NCI-H2171 treated with DMSO at 0.1 percent for 48 hours (cell line): ENCODE measurements at regions not wholly inside any gene's neighbourhood (a gene's known extent, or its start where the extent isn't known, plus 50 kb on each side); places are given as distances from the start of the nearest gene placed in this dataset.
A peak's percentile ranks its signal among the peaks of the same experiment; 100 is the strongest.

Experiments
- DNase-seq: peaks from one replicate; lab custom pipeline; 2025; lab: John Stamatoyannopoulos, UW

DNA sequence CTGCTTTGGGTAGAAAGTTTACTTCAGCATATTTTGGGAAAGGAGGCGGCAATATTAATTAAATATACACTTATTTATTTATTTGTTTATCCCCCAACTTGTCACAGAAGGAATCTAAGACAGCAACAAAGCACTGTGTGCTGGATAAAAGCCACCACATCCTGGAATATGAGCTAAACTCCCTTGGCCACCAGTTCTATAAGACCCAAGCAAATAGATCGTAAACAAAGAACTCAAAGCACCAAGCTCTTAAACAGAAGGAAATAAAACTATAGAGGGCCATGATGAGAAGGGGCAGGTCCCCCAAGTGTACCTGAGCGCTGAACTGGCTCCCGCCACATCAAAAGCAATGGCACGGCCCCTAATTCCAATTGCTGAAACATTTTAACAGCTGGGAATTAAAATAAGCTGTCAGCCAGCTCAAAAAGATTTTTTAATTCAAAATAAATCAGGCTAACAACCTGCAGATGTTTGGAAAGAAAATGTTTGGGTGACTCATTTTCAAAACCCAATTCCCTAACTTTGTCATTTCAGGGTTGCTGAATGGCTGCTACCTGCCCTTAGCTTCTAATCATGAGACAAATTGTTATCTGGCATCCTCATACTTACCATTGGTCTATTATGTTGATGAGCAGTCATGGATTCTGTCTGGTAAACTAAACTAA is 127.1 kb downstream of the SLC30A10 start:
- no peak for DNase-seq

DNA sequence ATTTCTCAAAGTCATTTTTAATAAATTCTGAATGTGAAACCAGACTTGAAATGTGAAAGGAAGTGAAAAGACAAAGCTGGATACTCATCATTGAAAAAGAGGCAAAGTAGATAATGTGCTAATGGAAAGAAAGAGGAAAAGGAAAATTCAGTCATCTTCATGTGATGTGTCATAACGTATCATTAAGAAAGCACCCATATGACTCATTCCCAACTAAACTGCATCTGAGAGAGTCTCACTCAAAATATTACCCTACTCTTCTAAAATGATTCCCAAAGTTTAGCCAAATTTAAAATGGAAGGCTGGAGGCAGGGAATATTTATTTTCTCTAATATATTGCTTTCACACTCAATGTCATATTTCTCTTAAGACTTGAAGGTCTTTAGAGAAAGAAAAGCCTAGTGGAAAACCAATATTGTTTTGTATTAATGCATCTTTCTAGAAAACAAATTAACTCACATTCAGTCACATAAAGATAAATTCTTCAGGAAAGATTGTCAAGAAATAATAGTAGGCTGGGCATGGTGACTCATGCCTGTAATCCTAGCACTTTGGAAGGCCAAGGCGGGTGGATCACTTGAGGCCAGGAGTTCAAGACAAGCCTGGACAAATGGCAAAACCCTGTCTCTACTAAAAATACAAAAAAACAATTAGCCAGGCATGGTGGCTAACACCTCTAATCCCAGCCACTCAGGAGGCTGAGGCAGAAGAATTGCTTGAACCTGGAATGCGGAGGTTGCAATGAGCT is 129.9 kb downstream of the SLC30A10 start:
- no peak for DNase-seq

DNA sequence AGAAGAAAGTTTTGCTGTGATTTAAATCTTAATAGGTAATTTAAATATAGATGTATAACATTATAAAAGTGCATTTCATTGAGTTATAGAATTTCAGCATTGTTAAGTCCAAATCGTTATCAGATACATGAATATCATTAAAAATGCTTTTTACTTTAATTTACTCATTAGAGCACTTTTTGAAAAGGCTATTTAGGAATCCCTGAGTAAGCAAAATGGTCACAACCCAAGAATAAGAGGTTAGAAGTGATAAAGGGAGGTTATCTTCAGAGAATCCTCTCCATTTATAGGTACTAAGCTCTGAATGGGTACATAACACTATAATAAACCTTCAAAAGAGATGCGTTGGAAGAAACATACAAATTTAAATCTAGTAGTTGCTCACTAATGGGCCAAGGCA is 130.7 kb downstream of the SLC30A10 start:
- DNase-seq = no peak

DNA sequence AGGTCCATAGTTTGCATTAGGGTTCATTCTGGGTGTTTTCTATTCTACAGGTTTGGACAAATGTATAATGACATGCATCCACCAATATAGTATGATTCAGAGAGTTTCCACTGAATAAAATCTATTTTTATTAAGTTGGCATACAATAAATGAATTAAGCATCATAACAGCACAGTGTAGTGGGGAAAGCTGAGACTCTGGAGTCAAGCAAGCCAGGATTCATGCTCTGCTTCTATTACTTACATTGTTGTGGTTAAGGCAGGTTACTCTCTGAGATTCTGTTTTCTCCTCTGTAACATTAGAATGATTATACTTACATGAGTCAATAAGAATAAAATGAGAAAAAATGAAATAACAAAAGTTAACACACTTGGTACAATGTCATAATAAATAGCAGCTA is 131.3 kb downstream of the SLC30A10 start:
- no peak for DNase-seq

DNA sequence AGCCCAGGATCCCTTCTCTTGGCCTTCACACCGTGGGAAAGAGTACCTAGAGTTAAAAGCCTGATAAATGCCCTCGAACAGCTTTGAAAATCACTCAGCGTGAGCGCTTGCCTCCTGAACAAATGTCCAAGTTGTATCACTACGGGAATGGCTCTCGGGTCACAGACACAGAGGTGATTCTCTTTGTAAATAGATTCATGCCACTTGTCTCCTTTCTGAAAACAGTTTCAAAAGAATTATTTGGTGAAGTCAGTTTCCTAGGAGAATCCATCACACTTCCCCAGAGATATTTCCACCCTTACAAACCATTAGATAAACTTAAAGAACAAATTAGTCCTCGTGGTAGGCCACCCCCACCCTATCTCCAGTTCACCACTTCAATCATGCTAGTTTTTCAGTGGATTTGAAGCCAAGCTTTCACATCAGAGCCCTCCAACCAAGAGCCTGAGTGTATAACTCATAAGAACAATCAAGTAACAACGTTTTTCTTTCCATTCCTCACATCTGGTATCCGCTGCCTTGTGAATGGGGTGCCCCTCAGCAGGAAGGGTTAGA is 132.9 kb downstream of the SLC30A10 start:
- no peak for DNase-seq

DNA sequence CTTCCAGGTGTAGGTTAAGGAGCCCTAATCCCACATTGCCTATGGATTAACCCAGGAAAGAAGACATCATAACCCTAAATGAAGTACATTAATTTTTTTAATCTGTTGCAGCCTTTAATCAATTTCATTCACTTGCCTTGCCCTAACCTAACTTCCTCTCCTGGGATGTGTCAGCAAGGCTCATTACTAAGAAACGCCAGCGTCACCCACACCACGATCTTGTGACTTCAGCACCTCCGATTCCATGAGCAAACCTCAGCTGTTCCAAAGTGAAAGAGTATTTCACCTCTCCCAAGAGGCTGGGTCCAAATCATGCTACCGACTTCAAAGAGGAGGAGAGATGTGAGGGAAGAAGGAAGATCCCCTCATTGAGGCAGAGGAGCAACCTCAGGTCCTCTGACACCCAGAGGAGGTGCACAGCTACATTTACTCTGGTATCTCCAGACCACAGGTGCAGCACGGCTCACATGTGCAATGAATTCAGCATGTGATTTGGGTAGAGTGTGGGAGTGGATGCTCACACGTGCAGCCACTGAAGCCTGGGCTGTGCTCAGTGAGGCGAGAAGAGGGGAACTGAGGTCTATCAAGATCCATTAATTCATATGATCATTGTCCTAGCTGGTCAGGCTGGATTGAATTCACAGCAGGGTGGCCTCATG is 134.1 kb downstream of the SLC30A10 start:
- DNase-seq = no peak

DNA sequence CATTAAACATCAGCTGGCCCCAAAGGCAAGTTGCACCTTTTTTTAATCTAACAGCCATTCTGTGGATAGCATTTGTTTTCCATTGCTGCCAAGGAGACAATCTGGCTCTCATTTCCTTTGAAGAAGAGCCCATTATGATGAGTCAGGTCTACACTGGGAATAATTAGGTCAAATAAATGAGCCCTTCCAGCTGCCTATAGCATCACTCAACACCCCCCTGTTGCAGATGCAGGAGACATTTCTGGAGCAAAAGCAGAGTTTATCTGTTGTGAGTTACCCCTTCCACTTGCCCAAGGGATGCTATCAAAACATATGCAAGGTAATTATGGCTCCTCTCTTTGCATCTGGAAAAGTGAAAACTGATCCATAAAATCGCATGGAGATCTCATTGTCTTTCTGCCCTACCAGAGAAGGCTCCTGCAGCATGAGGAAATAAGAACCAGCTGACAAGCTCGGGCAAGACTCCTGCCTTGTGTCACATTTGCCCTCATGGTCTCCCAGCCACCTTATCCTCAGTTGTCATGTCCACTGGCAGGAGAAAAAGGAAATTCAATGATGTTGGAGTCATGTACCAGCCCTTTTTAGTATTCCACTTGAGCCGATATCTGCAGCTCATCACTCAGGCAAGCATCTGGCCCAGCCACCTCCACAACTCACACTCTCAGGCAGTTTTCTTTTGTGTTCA is 135.9 kb downstream of the SLC30A10 start:
- DNase-seq = peak; percentile 96

DNA sequence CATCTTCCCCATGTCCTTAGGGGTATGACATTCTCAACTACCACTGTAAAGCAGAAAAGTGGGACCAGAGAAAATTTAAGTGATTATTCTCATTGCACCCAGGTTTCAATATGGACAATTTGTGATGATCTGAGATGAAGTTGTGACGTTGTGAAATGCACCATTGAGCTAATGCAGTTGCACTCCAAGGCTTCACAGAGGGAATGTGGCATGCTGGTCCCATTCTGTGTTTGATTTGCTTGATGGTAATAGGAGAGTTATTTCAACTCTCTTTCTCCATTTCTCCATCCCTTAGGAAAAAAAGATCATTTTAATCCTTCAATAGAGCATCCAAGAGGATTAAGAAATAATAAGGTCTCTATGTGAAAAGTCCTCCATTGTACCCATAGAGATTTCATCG is 136.6 kb downstream of the SLC30A10 start:
- DNase-seq = no peak

DNA sequence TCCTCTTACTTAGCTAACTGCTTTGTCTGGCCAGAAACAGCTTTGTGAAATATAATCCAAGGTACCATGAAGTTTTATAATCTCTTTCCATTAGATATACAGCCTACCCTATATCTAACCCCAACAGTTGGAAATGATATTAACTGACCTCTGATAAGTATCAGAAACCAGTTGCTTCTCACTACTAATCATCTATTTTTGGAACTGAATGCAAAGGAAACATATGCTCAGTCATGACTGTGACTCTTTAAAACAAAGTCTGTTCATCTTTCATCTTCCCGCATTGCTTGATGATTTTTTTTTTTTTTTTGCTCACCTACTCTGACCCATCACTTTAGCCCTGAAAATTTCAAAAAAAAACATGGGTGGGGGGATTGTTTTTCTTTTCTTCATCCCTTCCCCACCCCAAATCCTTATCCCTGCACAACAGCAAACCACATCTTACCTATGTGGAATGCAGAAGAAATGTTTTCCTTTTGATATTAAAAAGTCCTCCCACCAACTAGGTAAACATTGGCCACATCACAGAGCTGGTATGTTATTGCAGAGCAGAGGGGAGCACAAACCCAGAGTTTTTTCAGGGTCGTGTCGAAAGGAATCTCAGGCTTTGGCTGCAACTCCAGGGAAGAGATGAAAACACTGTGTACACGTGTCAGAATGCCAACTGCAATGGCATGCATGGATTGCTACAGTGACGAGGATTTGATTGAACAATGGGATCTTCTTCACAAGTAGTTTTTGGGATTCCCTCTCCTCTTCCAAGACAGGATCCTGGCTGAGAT is 137.3 kb downstream of the SLC30A10 start:
- DNase-seq = peak; percentile 61

DNA sequence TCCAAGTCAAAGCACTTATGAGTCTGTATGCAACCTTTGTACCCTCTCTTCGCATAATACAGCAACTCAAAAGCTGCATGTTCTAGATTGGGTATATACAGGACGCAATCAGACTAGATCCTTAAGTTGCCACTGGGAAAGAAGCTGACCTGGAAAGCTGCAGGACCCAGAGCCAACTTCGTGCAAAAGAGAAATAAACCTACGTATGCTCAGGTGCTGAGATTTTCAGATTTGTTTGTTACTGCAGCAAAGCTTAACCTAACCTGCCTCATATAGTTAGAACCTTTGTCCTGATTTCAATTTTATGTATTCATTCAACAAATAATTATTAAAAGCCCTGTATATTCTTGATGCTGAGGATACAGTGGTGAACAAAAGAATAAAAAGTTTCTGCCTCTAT is 139.7 kb downstream of the SLC30A10 start:
- no peak for DNase-seq

DNA sequence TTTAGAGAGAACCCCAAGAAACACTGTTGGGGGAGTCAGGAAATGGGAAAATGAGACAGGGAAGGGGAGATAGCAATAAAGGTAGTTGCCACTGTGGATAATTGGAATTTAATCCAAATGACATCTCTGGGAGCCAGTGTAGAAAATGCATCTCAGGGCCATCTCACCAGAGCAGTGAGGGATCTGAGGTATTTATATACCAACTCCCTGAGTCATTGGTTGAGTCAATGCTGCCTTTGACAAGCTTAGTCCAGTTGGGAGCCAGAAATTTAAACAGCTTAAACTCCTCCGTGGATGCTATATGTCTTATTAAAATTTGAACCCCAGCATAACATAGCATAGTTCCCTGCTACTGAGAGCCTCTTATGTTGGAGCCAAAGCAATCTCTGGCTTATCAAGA is 140.3 kb downstream of the SLC30A10 start:
- no peak for DNase-seq

DNA sequence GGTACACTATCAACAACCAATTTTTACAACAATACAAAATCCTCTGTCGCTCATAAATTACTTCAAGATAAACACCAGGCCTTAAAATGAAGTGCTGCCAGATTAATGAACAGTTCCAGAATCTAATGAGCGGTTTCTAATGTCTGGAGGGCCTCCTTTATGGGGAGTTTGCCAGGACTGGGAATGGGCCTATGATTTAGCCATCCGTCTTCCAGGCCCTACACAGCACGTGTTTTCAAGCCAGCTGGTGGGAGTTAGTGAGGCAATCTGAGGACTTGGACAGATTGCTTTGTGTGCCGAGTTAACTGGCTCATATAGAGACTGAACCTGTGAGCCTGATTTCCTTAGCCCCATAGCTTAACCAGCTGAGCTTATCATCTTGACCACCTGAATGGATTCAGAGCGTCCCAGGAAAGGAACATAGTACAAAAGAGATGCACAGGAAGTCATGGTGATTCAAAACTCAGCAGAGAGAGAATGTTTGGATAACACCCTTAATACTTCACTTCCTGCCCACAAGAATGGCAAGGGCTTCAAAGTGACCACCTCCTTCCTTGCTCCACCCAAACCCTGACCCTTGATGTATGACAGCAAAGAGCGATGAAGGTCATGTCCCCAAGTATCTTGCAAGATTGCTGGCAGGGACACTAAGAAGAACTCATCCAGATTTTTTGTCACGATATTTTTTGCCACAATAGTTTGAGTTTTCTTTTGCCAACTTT is 143.5 kb downstream of the SLC30A10 start:
- peak; percentile 13 for DNase-seq

DNA sequence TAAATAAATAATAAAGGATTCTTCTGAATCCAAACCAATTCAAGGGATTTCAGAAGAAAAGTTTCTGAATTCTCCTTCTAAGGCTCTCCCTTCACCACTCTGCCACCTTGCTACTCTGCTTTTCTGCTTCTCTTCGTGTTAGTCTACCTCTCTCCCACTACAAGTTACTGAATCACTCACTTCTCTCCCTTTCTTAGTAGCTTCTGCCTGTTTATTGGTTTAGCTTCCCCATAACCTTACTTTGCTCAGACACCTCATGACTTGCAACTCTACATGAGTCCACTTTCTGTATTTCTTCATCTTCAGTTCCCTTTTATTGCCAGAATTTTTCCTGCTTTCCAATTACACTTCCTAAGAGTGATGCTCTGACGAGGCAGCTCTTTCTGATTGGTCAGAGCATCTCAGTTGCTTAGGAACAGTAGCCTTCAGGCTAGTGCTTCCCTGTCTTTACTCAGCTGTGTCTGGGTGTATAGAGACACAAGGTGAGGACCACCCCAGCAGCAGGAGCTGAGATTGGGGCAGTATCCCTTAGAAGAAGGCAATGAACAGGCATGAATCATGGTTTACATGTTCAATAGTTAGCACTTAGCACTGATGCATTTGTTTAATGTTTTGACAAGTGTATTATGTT is 144.6 kb downstream of the SLC30A10 start:
- no peak for DNase-seq

DNA sequence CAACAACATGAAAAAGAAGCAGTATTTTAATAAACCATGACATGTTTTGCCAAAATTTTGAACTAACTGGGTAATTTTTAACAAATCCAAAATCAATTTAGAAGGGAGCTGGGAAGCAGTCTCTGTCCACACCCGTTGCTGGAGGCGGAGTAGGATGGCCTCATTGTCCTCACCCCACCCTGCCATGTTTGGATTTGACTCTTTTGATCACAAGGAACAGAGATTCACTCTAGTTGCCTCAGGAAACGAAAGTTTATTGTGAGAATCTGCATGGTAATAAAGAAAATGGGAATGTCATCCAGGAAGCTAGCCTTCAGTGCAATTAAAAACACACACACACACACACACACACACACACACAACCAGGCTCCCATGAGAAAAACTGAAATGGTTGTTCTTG is 145.4 kb downstream of the SLC30A10 start:
- DNase-seq = no peak

DNA sequence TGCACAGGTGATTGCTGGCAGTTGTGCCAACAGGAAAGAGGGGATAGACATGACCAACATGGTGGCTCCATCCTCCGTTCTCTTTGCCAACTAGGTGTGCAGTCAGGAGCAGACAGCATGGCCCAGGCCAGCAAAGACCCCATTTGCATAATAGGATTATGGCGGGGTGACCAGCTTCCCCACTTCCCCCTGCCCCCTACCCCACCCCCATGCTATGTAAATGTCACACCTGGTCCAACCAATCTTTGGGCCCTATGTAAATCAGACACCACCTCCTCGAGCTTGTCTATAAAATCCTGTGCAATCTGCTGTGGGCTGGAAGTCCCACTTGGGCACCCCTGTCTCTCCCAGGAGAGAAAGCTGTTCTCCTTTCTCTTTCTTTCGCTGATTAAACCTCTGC is 146.0 kb downstream of the SLC30A10 start:
- DNase-seq = peak; percentile 17

DNA sequence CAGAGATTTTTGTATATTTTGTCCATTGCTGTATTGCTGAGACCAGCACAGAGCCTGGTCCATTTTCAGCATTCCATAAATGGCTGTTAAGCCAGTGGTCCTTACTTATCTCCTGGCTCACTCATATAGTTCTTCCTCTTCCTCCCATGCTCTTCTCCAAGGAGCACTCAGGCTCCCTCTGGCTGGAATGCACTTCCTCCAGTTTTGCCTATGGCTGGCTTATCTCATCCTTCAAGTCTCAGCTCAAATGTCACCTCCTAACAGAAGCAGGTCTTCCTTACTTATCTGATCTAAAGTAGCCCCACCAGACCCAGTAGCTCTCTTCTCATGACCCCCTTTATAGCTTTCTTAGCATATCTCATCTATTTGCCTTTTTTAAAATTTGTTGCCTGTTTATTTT is 146.9 kb downstream of the SLC30A10 start:
- DNase-seq = no peak

DNA sequence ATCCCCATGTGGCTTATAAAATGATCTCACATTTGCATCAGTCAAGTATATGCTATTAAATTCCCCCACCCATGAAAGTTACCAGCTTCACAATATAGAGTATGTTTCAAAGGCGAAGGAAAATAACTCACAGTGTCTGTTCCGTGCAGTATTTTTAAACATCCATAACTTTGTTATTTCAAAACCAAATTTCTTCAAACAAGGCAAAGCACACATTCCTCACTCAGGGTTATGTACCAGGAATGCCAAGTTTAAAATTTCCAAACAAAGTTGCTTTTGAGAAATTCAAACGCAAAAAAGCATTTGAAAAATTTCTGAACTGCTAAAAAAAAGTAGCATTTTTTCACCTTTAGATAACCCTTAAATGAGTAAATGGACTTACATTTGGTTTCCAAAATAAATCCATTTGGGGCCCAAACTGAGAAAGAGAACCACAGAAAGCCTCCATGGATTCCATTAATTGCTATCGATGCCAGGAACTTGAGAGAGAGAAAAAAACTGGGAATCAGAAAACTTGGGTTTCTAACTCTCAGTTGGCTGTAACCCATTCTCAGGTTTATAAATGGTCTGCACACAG is 149.5 kb downstream of the SLC30A10 start:
- no peak for DNase-seq

DNA sequence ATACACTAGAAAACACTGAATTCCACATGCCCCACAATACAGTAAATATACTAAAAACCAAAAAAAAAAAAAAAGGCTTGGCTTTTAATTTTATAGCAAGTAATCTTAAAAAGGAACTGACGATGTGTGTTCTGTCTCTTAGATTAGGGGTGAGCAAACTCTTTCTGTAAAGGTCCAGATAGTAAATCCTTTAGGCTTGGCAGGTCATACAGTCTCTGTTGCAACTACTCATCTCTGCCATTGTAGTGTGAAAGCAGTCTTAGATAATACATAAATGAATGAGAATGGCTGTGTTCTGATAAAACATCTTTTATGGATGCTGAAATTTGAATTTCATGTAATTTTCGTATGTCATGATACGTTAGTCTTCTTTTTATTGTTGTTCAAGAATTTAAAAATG is 150.2 kb downstream of the SLC30A10 start:
- DNase-seq = no peak

DNA sequence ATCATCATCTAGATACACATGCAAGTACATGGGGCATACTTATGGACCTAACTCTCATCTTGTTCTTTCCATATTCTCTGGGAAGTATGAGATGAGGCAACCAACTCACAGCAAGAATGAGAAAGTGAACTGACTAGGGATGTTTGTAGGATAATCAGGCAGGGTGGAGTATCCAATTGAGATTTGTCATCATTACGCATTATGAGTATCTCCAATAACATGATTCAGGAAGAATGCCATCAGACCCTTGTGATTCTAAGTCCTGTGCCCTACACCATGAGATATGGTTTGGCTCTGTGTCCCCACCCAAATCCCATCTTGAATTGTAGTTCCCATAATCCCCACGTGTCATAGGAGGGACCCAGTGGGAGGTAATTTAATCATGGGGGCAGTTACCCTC is 154.0 kb downstream of the SLC30A10 start:
- no peak for DNase-seq

DNA sequence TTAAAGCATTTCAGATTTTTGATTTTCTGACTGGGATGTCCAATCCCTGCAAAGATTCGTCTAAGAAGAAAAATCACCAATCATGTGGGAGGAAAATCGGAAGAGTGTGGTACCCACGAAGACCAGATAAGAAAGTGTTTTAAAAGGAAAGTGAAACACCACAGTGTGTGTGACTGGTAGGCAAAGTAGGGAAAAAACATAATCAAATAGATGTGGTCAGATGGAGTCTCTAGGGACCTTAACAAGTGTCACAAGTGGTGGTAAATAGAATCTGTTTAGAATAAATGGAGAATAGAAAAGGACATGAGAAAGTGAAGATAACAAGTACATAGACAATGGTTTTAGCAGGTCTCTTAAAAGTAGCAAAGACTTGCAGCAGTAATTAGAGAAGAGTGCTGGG is 154.6 kb downstream of the SLC30A10 start:
- no peak for DNase-seq
